ENCODE measurements at regions not wholly inside any gene's neighbourhood (a gene's known extent, or its start where the extent isn't known, plus 50 kb on each side); places are given as distances from the start of the nearest gene placed in this dataset.

- Histone ChIP-seq H3K9ac (ENCODE audit: low read length) (no peak overlapping the region), H3K4me1 (ENCODE audit: insufficient read depth, low read length) (no peaks in the 10 kb centered on the region), H3K27me3 (ENCODE audit: control insufficient read depth in 1 of 2, insufficient read depth in 2 of 2, low read length in 2 of 2) (no peaks in the 10 kb centered on the region), H3K27ac (ENCODE audit: low read depth, low read length) (no peak overlapping the region), H3K4me3 (ENCODE audit: low read depth in 1 of 2, low read length in 2 of 2) (no peak overlapping the region), H3K36me3 (ENCODE audit: insufficient read depth, low read length) (no peaks in the 10 kb centered on the region), H3K9me3 (ENCODE audit: low read length) (no peaks in the 10 kb centered on the region)
Measured at GRCh38 chr4:19523964-19524363, 727.7 kb upstream of the SLIT2 start.

GRCh38 chr4:19522966-19523365, 728.7 kb upstream of the SLIT2 start:
- Histone ChIP-seq H3K36me3 (ENCODE audit: insufficient read depth, low read length) (no peaks in the 10 kb centered on the region), H3K27me3 (ENCODE audit: control insufficient read depth in 1 of 2, insufficient read depth in 2 of 2, low read length in 2 of 2) (no peaks in the 10 kb centered on the region), H3K4me1 (ENCODE audit: insufficient read depth, low read length) (no peaks in the 10 kb centered on the region), H3K9ac (ENCODE audit: low read length) (no peak overlapping the region), H3K27ac (ENCODE audit: low read depth, low read length) (no peak overlapping the region), H3K4me3 (ENCODE audit: low read depth in 1 of 2, low read length in 2 of 2) (no peak overlapping the region), H3K9me3 (ENCODE audit: low read length) (no peaks in the 10 kb centered on the region)

GRCh38 chr4:19520939-19521520, 730.7 kb upstream of the SLIT2 start:
- Histone ChIP-seq H3K4me3 (ENCODE audit: low read depth in 1 of 2, low read length in 2 of 2) (no peak overlapping the region), H3K4me1 (ENCODE audit: insufficient read depth, low read length) (no peaks in the 10 kb centered on the region), H3K27ac (ENCODE audit: low read depth, low read length) (no peak overlapping the region), H3K27me3 (ENCODE audit: control insufficient read depth in 1 of 2, insufficient read depth in 2 of 2, low read length in 2 of 2) (no peaks in the 10 kb centered on the region), H3K9me3 (ENCODE audit: low read length) (no peaks in the 10 kb centered on the region), H3K9ac (ENCODE audit: low read length) (no peak overlapping the region), H3K36me3 (ENCODE audit: insufficient read depth, low read length) (no peaks in the 10 kb centered on the region)

GRCh38 chr4:19514276-19515070, 737.2 kb upstream of the SLIT2 start:
- Histone ChIP-seq H3K27ac (ENCODE audit: low read depth, low read length) (no peak overlapping the region), H3K4me1 (ENCODE audit: insufficient read depth, low read length) (peaks cover 7% of the 10 kb centered on the region), H3K4me3 (ENCODE audit: low read depth in 1 of 2, low read length in 2 of 2) (no peak overlapping the region), H3K9me3 (ENCODE audit: low read length) (no peaks in the 10 kb centered on the region), H3K36me3 (ENCODE audit: insufficient read depth, low read length) (no peaks in the 10 kb centered on the region), H3K9ac (ENCODE audit: low read length) (no peak overlapping the region), H3K27me3 (ENCODE audit: control insufficient read depth in 1 of 2, insufficient read depth in 2 of 2, low read length in 2 of 2) (no peaks in the 10 kb centered on the region)

- Histone ChIP-seq H3K27me3 (ENCODE audit: control insufficient read depth in 1 of 2, insufficient read depth in 2 of 2, low read length in 2 of 2) (no peaks in the 10 kb centered on the region), H3K9ac (ENCODE audit: low read length) (no peak overlapping the region), H3K36me3 (ENCODE audit: insufficient read depth, low read length) (no peaks in the 10 kb centered on the region), H3K9me3 (ENCODE audit: low read length) (no peaks in the 10 kb centered on the region), H3K27ac (ENCODE audit: low read depth, low read length) (no peak overlapping the region), H3K4me1 (ENCODE audit: insufficient read depth, low read length) (peaks cover 7% of the 10 kb centered on the region), H3K4me3 (ENCODE audit: low read depth in 1 of 2, low read length in 2 of 2) (no peak overlapping the region)
Measured at GRCh38 chr4:19512086-19512485, 739.6 kb upstream of the SLIT2 start.

GRCh38 chr4:19510993-19511392, 740.7 kb upstream of the SLIT2 start:
- Histone ChIP-seq H3K36me3 (ENCODE audit: insufficient read depth, low read length) (no peaks in the 10 kb centered on the region), H3K9ac (ENCODE audit: low read length) (no peak overlapping the region), H3K9me3 (ENCODE audit: low read length) (no peaks in the 10 kb centered on the region), H3K27ac (ENCODE audit: low read depth, low read length) (no peak overlapping the region), H3K4me3 (ENCODE audit: low read depth in 1 of 2, low read length in 2 of 2) (no peak overlapping the region), H3K4me1 (ENCODE audit: insufficient read depth, low read length) (peaks cover 7% of the 10 kb centered on the region), H3K27me3 (ENCODE audit: control insufficient read depth in 1 of 2, insufficient read depth in 2 of 2, low read length in 2 of 2) (no peaks in the 10 kb centered on the region)

GRCh38 chr4:19508442-19508841, 743.3 kb upstream of the SLIT2 start:
- Histone ChIP-seq H3K4me1 (ENCODE audit: insufficient read depth, low read length) (no peaks in the 10 kb centered on the region), H3K9me3 (ENCODE audit: low read length) (no peaks in the 10 kb centered on the region), H3K27ac (ENCODE audit: low read depth, low read length) (no peak overlapping the region), H3K4me3 (ENCODE audit: low read depth in 1 of 2, low read length in 2 of 2) (no peak overlapping the region), H3K9ac (ENCODE audit: low read length) (no peak overlapping the region), H3K27me3 (ENCODE audit: control insufficient read depth in 1 of 2, insufficient read depth in 2 of 2, low read length in 2 of 2) (no peaks in the 10 kb centered on the region), H3K36me3 (ENCODE audit: insufficient read depth, low read length) (no peaks in the 10 kb centered on the region)

GRCh38 chr4:19497705-19498104, 754.0 kb upstream of the SLIT2 start:
- H3K4me1 ChIP-seq (ENCODE audit: insufficient read depth, low read length), result no peaks in the 10 kb centered on the region
- no peaks in the 10 kb centered on the region for H3K9me3 ChIP-seq (ENCODE audit: low read length)
- no peak overlapping the region for H3K9ac ChIP-seq (ENCODE audit: low read length)
- H3K4me3 ChIP-seq (ENCODE audit: low read depth in 1 of 2, low read length in 2 of 2), result no peak overlapping the region
- no peaks in the 10 kb centered on the region for H3K36me3 ChIP-seq (ENCODE audit: insufficient read depth, low read length)
- H3K27ac ChIP-seq (ENCODE audit: low read depth, low read length), result no peak overlapping the region
- no peaks in the 10 kb centered on the region for H3K27me3 ChIP-seq (ENCODE audit: control insufficient read depth in 1 of 2, insufficient read depth in 2 of 2, low read length in 2 of 2)

GRCh38 chr4:19496756-19497155, 754.9 kb upstream of the SLIT2 start:
- H3K9ac ChIP-seq (ENCODE audit: low read length), result no peak overlapping the region
- no peaks in the 10 kb centered on the region for H3K9me3 ChIP-seq (ENCODE audit: low read length)
- H3K36me3 ChIP-seq (ENCODE audit: insufficient read depth, low read length), result no peaks in the 10 kb centered on the region
- no peak overlapping the region for H3K4me3 ChIP-seq (ENCODE audit: low read depth in 1 of 2, low read length in 2 of 2)
- no peaks in the 10 kb centered on the region for H3K27me3 ChIP-seq (ENCODE audit: control insufficient read depth in 1 of 2, insufficient read depth in 2 of 2, low read length in 2 of 2)
- no peak overlapping the region for H3K27ac ChIP-seq (ENCODE audit: low read depth, low read length)
- no peaks in the 10 kb centered on the region for H3K4me1 ChIP-seq (ENCODE audit: insufficient read depth, low read length)

- no peak overlapping the region for H3K27ac ChIP-seq (ENCODE audit: low read depth, low read length)
- H3K4me1 ChIP-seq (ENCODE audit: insufficient read depth, low read length), result no peaks in the 10 kb centered on the region
- no peaks in the 10 kb centered on the region for H3K9me3 ChIP-seq (ENCODE audit: low read length)
- no peaks in the 10 kb centered on the region for H3K36me3 ChIP-seq (ENCODE audit: insufficient read depth, low read length)
- no peak overlapping the region for H3K9ac ChIP-seq (ENCODE audit: low read length)
- H3K4me3 ChIP-seq (ENCODE audit: low read depth in 1 of 2, low read length in 2 of 2), result no peak overlapping the region
- H3K27me3 ChIP-seq (ENCODE audit: control insufficient read depth in 1 of 2, insufficient read depth in 2 of 2, low read length in 2 of 2), result no peaks in the 10 kb centered on the region
Measured at GRCh38 chr4:19494961-19495360, 756.7 kb upstream of the SLIT2 start.

- no peak overlapping the region for H3K4me3 ChIP-seq (ENCODE audit: low read depth in 1 of 2, low read length in 2 of 2)
- H3K4me1 ChIP-seq (ENCODE audit: insufficient read depth, low read length), result no peaks in the 10 kb centered on the region
- no peaks in the 10 kb centered on the region for H3K36me3 ChIP-seq (ENCODE audit: insufficient read depth, low read length)
- no peak overlapping the region for H3K9ac ChIP-seq (ENCODE audit: low read length)
- no peak overlapping the region for H3K27ac ChIP-seq (ENCODE audit: low read depth, low read length)
- H3K9me3 ChIP-seq (ENCODE audit: low read length), result no peaks in the 10 kb centered on the region
- no peaks in the 10 kb centered on the region for H3K27me3 ChIP-seq (ENCODE audit: control insufficient read depth in 1 of 2, insufficient read depth in 2 of 2, low read length in 2 of 2)
Measured at GRCh38 chr4:19492606-19493005, 759.1 kb upstream of the SLIT2 start.

GRCh38 chr4:19486400-19486799, 765.3 kb upstream of the SLIT2 start:
- H3K4me1 ChIP-seq (ENCODE audit: insufficient read depth, low read length), result no peaks in the 10 kb centered on the region
- H3K36me3 ChIP-seq (ENCODE audit: insufficient read depth, low read length), result no peaks in the 10 kb centered on the region
- H3K4me3 ChIP-seq (ENCODE audit: low read depth in 1 of 2, low read length in 2 of 2), result no peak overlapping the region
- no peaks in the 10 kb centered on the region for H3K27me3 ChIP-seq (ENCODE audit: control insufficient read depth in 1 of 2, insufficient read depth in 2 of 2, low read length in 2 of 2)
- H3K27ac ChIP-seq (ENCODE audit: low read depth, low read length), result no peak overlapping the region
- H3K9ac ChIP-seq (ENCODE audit: low read length), result no peak overlapping the region
- H3K9me3 ChIP-seq (ENCODE audit: low read length), result no peaks in the 10 kb centered on the region
